ENCODE measurements at regions not wholly inside any gene's neighbourhood (a gene's known extent, or its start where the extent isn't known, plus 50 kb on each side); places are given as distances from the start of the nearest gene placed in this dataset.

DNA sequence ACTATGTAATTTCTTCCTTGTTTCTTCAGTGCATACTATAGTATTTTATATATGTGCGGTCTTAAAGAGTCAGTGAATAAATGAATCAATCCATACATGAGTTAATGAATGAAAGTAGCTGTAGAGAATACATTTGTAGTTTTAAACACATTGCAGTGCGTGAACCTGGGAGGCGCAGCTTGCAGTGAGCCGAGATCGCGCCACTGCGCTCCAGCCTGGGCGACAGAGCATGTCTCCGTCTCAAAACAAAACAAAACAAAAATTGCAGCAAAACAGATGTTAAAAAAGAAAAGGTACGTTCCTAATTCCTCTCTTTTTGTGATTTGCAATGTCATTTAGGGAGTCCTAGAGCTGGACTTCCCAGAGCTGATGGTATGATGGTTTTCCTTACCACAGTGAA, 1144.8 kb upstream of the FANCL start:
- TF ChIP-seq NRF1 (IDR thresholded peaks at IDR 0.05; ENCODE audit: low read depth, low read length): no peak
- TF ChIP-seq, protein P1, sequence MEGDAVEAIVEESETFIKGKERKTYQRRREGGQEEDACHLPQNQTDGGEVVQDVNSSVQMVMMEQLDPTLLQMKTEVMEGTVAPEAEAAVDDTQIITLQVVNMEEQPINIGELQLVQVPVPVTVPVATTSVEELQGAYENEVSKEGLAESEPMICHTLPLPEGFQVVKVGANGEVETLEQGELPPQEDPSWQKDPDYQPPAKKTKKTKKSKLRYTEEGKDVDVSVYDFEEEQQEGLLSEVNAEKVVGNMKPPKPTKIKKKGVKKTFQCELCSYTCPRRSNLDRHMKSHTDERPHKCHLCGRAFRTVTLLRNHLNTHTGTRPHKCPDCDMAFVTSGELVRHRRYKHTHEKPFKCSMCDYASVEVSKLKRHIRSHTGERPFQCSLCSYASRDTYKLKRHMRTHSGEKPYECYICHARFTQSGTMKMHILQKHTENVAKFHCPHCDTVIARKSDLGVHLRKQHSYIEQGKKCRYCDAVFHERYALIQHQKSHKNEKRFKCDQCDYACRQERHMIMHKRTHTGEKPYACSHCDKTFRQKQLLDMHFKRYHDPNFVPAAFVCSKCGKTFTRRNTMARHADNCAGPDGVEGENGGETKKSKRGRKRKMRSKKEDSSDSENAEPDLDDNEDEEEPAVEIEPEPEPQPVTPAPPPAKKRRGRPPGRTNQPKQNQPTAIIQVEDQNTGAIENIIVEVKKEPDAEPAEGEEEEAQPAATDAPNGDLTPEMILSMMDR (IDR thresholded peaks at IDR 0.05; ENCODE audit: control extremely low read depth in 1 of 3, insufficient read depth in 1 of 3, low read depth in 1 of 3, low read length in 3 of 3): no peak
